SU-DHL-6 (cell line): ENCODE measurements at regions not wholly inside any gene's neighbourhood (a gene's known extent, or its start where the extent isn't known, plus 50 kb on each side); places are given as distances from the start of the nearest gene placed in this dataset.
A peak's percentile ranks its signal among the peaks of the same experiment; 100 is the strongest.

Experiments
- H2AFZ ChIP-seq: fragments of 200-600 bp; sonication (generic); 2 replicates; pipeline ENCODE4 v1.6.1; 2014; ENCODE audit warnings: low read depth, mild to moderate bottlenecking, moderate library complexity, mixed read lengths, antibody characterized with exemption, low read length; ENCODE audit not compliant: severe bottlenecking
- H3F3A ChIP-seq: fragments of 200-600 bp; shearing (Covaris generic); 2 replicates; pipeline ENCODE4 v1.6.0; 2016; ENCODE audit warnings: antibody characterized with exemption, mild to moderate bottlenecking; ENCODE audit not compliant: insufficient read depth
- H3K27ac ChIP-seq: fragments of 200-600 bp; sonication (generic); 2 replicates; pipeline ENCODE4 v1.5.1; 2016; ENCODE audit warnings: low read depth, mild to moderate bottlenecking, low read length, moderate library complexity, mixed read lengths
- H3K27me3 ChIP-seq: fragments of 200-600 bp; sonication (generic), shearing (Covaris generic); 2 replicates; pipeline ENCODE4 v1.6.0; 2014; ENCODE audit warnings: mild to moderate bottlenecking, low read length
- H3K36me3 ChIP-seq: fragments of 200-600 bp; sonication (generic); 2 replicates; pipeline ENCODE4 v1.6.1; 2014; ENCODE audit warnings: mild to moderate bottlenecking, low read length, mixed read lengths
- H3K4me2 ChIP-seq: fragments of 300-600, 200-600 bp; shearing (Covaris generic), sonication (generic); 2 replicates; pipeline ENCODE4 v1.6.0; 2014; ENCODE audit warnings: low read length, low read depth, mild to moderate bottlenecking; ENCODE audit not compliant: poor library complexity, severe bottlenecking
- H3K4me3 ChIP-seq: fragments of 200-600 bp; sonication (generic); 2 replicates; pipeline ENCODE4 v1.5.1; 2014; ENCODE audit warnings: antibody characterized with exemption, low read length, mild to moderate bottlenecking, mixed read lengths; ENCODE audit not compliant: insufficient read depth, poor library complexity, severe bottlenecking
- H3K79me2 ChIP-seq: fragments of 200-600 bp; sonication (generic); 2 replicates; pipeline ENCODE4 v1.6.1; 2014; ENCODE audit warnings: mild to moderate bottlenecking, low read length, moderate library complexity; ENCODE audit not compliant: insufficient read depth
- H3K9ac ChIP-seq: fragments of 200-600 bp; sonication (generic); 2 replicates; pipeline ENCODE4 v1.7.0; 2014; ENCODE audit warnings: mild to moderate bottlenecking, low read length
- H3K9me2 ChIP-seq: fragments of 200-600 bp; sonication (generic); replicated peaks from 2 replicates; pipeline ENCODE4 v1.6.1; 2014; ENCODE audit warnings: low read length; ENCODE audit not compliant: insufficient read depth
- H3K9me3 ChIP-seq: fragments of 200-600 bp; sonication (generic); 2 replicates; pipeline ENCODE4 v1.6.1; 2014; ENCODE audit warnings: low read length, mixed read lengths; ENCODE audit not compliant: insufficient read depth
- H4K20me1 ChIP-seq: fragments of 200-600 bp; sonication (generic); 2 replicates; pipeline ENCODE4 v1.6.1; 2014; ENCODE audit warnings: low read depth, mild to moderate bottlenecking, antibody characterized with exemption, low read length, moderate library complexity, mixed read lengths
- CTCF ChIP-seq: fragments of 200-600 bp; sonication (generic); IDR thresholded peaks from one replicate; pipeline ENCODE4 v1.5.1; 2017; ENCODE audit warnings: antibody characterized with exemption, mild to moderate bottlenecking, low read length, moderate library complexity; ENCODE audit not compliant: insufficient read depth, poor library complexity, severe bottlenecking
- EZH2phosphoT487 ChIP-seq: fragments of 200-600 bp; sonication (generic), shearing (Covaris generic); conservative IDR thresholded peaks from 2 replicates; pipeline ENCODE4 v1.6.1; 2018; ENCODE audit warnings: mild to moderate bottlenecking, antibody characterized with exemption, low read length, moderate library complexity, mixed read lengths

- Histone ChIP-seq H3K27me3 (no peaks in the 10 kb centered on the region), H3K4me2 (no peak overlapping the region), H3K9me3 (peaks cover 19% of the 10 kb centered on the region; the same call in 1 of the 2 replicates), H2AFZ (no peak overlapping the region), H3K9me2 (no peaks in the 10 kb centered on the region), H3F3A (no peaks in the 10 kb centered on the region), H3K79me2 (no peaks in the 10 kb centered on the region), H3K9ac (no peak overlapping the region), H3K36me3 (peaks cover 15% of the 10 kb centered on the region), H3K27ac (no peak overlapping the region), H4K20me1 (no peaks in the 10 kb centered on the region), H3K4me3 (no peak overlapping the region)
- TF ChIP-seq EZH2phosphoT487 (no peak), CTCF (no peak)
Measured at GRCh38 chr2:11974573-11974972, 228.1 kb downstream of the LPIN1 start.

GRCh38 chr2:11975373-11975772 lies 228.9 kb downstream of the LPIN1 start:
- Histone ChIP-seq H3K9me3 (peaks cover 19% of the 10 kb centered on the region; the same call in 1 of the 2 replicates), H3K36me3 (peaks cover 15% of the 10 kb centered on the region), H3K4me3 (no peak overlapping the region), H3F3A (no peaks in the 10 kb centered on the region), H4K20me1 (no peaks in the 10 kb centered on the region), H2AFZ (no peak overlapping the region), H3K27ac (no peak overlapping the region), H3K9me2 (no peaks in the 10 kb centered on the region), H3K79me2 (no peaks in the 10 kb centered on the region), H3K4me2 (no peak overlapping the region), H3K27me3 (no peaks in the 10 kb centered on the region), H3K9ac (no peak overlapping the region)
- TF ChIP-seq EZH2phosphoT487 (no peak), CTCF (no peak)

GRCh38 chr2:11976073-11976472 lies 229.6 kb downstream of the LPIN1 start:
- peak overlapping the region; percentile 0 for H3K4me2 ChIP-seq
- no peak overlapping the region for H3K9ac ChIP-seq
- H4K20me1 ChIP-seq, result no peaks in the 10 kb centered on the region
- TF ChIP-seq CTCF (no peak), EZH2phosphoT487 (no peak)
- H3K79me2 ChIP-seq, result no peaks in the 10 kb centered on the region
- H3K27ac ChIP-seq, result no peak overlapping the region
- H3K27me3 ChIP-seq, result no peaks in the 10 kb centered on the region
- H3K9me3 ChIP-seq, result peaks cover 19% of the 10 kb centered on the region; the same call in 1 of the 2 replicates
- H3F3A ChIP-seq, result no peaks in the 10 kb centered on the region
- peaks cover 15% of the 10 kb centered on the region for H3K36me3 ChIP-seq
- H3K9me2 ChIP-seq, result no peaks in the 10 kb centered on the region
- no peak overlapping the region for H3K4me3 ChIP-seq
- H2AFZ ChIP-seq, result peak overlapping the region; percentile 7
